ENCODE measurements at regions not wholly inside any gene's neighbourhood (a gene's known extent, or its start where the extent isn't known, plus 50 kb on each side); places are given as distances from the start of the nearest gene placed in this dataset.

DNA sequence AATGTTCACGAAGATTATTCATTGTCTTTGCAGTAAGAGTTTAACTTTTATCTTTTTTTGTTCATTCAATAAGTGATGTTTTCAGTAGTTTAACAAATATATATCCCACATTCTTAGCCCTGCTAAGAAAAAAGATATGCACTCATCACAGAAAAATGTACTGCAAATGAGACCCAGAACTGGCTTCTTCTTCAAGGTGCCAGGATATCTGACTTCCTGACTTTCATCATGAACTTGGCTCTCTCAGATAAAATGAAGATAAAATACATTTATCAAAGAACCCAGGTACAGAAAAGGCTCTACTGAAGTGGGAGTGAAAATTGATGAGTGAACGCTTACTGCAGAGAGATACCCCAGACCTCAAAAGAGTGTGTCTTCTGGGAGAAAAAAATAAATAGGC lies 177.8 kb upstream of the DKK2 start:
- TF ChIP-seq RCOR1 (IDR thresholded peaks at IDR 0.05; ENCODE audit: insufficient replicate concordance, low read length) (no peak), CTCF (conservative IDR thresholded peaks at IDR 0.05; ENCODE audit: low read depth, low read length) (no peak), MXI1 (IDR thresholded peaks at IDR 0.05; ENCODE audit: borderline replicate concordance, low read depth, low read length) (no peak), SMC3 (IDR thresholded peaks at IDR 0.05; ENCODE audit: low read depth, low read length) (no peak), POLR2A (IDR thresholded peaks at IDR 0.05; ENCODE audit: low read depth, low read length) (no peak), CHD1 (IDR thresholded peaks at IDR 0.05; ENCODE audit: low read depth, low read length) (no peak)
- TF ChIP-seq, protein P1, sequence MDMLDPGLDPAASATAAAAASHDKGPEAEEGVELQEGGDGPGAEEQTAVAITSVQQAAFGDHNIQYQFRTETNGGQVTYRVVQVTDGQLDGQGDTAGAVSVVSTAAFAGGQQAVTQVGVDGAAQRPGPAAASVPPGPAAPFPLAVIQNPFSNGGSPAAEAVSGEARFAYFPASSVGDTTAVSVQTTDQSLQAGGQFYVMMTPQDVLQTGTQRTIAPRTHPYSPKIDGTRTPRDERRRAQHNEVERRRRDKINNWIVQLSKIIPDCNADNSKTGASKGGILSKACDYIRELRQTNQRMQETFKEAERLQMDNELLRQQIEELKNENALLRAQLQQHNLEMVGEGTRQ (IDR thresholded peaks at IDR 0.05; ENCODE audit: low read depth, low read length) = no peak
